ENCODE measurements at regions not wholly inside any gene's neighbourhood (a gene's known extent, or its start where the extent isn't known, plus 50 kb on each side); places are given as distances from the start of the nearest gene placed in this dataset.

GRCh38 chr6:81613606-81614005 lies 138.9 kb downstream of the TENT5A start:
- in situ Hi-C loops (cut with MboI): no loop called here
- H3K36me3 ChIP-seq (ENCODE audit: control insufficient read depth in 2 of 2, insufficient read depth in 2 of 2, low read length in 1 of 2): no peaks in the 10 kb centered on the region
- 0% methylated on average over 1 of the region's 1 CpG for WGBS (ENCODE audit: insufficient coverage, insufficient replicate concordance, low lambda C conversion rate, missing lambda C conversion rate)
- no peak for TF ChIP-seq EZH2 (IDR thresholded peaks at IDR 0.05; ENCODE audit: borderline replicate concordance, control insufficient read depth, low read depth, low read length)
- 0 out of 2 replicates have a peak, but pooled peaks have one; percentile 15 for TF ChIP-seq IKZF1 (conservative IDR thresholded peaks at IDR 0.05)
- SMC1A ChIA-PET (ENCODE audit: uncharacterized antibody, unreplicated experiment): interaction anchor here (0.6 to 1.6 kb wide), 2 partner anchors 13 to 22 kb away, joined by 3 read pairs; no protein-coding TSS in a partner anchor
- H3K9me3 ChIP-seq (replicated peaks; ENCODE audit: control insufficient read depth, insufficient read depth, low read length): no peaks in the 10 kb centered on the region
- POLR2A ChIA-PET: interaction anchor here (0.6 kb wide), 1 partner anchor 197 kb away, joined by 3 read pairs; no protein-coding TSS in a partner anchor
- RAD21 ChIA-PET (ENCODE audit: unreplicated experiment): interaction anchor here (0.7 kb wide), 1 partner anchor 633 kb away, joined by 3 read pairs; no protein-coding TSS in a partner anchor
- CTCF ChIA-PET: interaction anchor here (1.3 kb wide), 1 partner anchor 45 kb away, joined by 3 read pairs; no protein-coding TSS in a partner anchor
- no peak for DNase-seq (ENCODE audit: low read depth, low spot score)
- no peak overlapping the region for H2AFZ ChIP-seq (ENCODE audit: control insufficient read depth, low read depth, low read length)
- no peak overlapping the region for H3K9ac ChIP-seq (ENCODE audit: control insufficient read depth, insufficient read depth, low read length)
- no peak for FAIRE-seq
- H3K27me3 ChIP-seq (replicated peaks in 1 of 2; ENCODE audit: control insufficient read depth in 2 of 2, insufficient read depth in 2 of 2, low read length in 1 of 2): no peaks in the 10 kb centered on the region
- BruUV-seq (replicated peaks): no TSS peak
- no peaks in the 10 kb centered on the region for H4K20me1 ChIP-seq (ENCODE audit: control insufficient read depth, insufficient read depth)
- no peaks in the 10 kb centered on the region for H3K79me2 ChIP-seq (ENCODE audit: control insufficient read depth, insufficient read depth, low read length)
- H3K27ac ChIP-seq (ENCODE audit: control insufficient read depth, insufficient read depth): no peak overlapping the region
- no peaks in the 10 kb centered on the region for H3K4me1 ChIP-seq (ENCODE audit: control insufficient read depth, insufficient read depth, low read length)
- H3K4me2 ChIP-seq (ENCODE audit: control insufficient read depth, insufficient read depth): no peak overlapping the region
- ATAC-seq: no peak
- H3K4me3 ChIP-seq: no peak overlapping the region
- intact Hi-C loops (cut with micrococcal nuclease; ENCODE audit: unreplicated experiment): no loop called here

GRCh38 chr6:81612136-81612535 lies 140.3 kb downstream of the TENT5A start:
- DNase-seq (ENCODE audit: low read depth, low spot score) (no peak), ATAC-seq (no peak), FAIRE-seq (no peak)
- H3K9ac ChIP-seq (ENCODE audit: control insufficient read depth, insufficient read depth, low read length): no peak overlapping the region
- H3K9me3 ChIP-seq (replicated peaks; ENCODE audit: control insufficient read depth, insufficient read depth, low read length): no peaks in the 10 kb centered on the region
- no TSS peak for BruUV-seq (replicated peaks)
- CTCF ChIA-PET: no interaction called here
- H3K79me2 ChIP-seq (ENCODE audit: control insufficient read depth, insufficient read depth, low read length): no peaks in the 10 kb centered on the region
- H3K27me3 ChIP-seq (replicated peaks in 1 of 2; ENCODE audit: control insufficient read depth in 2 of 2, insufficient read depth in 2 of 2, low read length in 1 of 2): no peaks in the 10 kb centered on the region
- 50% methylated on average over 4 of the region's 4 CpGs for WGBS (ENCODE audit: insufficient coverage, insufficient replicate concordance, low lambda C conversion rate, missing lambda C conversion rate)
- H2AFZ ChIP-seq (ENCODE audit: control insufficient read depth, low read depth, low read length): no peak overlapping the region
- no peak overlapping the region for H3K27ac ChIP-seq (ENCODE audit: control insufficient read depth, insufficient read depth)
- in situ Hi-C loops (cut with MboI) (no loop called here), intact Hi-C loops (cut with micrococcal nuclease; ENCODE audit: unreplicated experiment) (no loop called here)
- H3K4me1 ChIP-seq (ENCODE audit: control insufficient read depth, insufficient read depth, low read length): no peaks in the 10 kb centered on the region
- H3K4me3 ChIP-seq: no peak overlapping the region
- no peak overlapping the region for H3K4me2 ChIP-seq (ENCODE audit: control insufficient read depth, insufficient read depth)
- POLR2A ChIA-PET: no interaction called here
- H4K20me1 ChIP-seq (ENCODE audit: control insufficient read depth, insufficient read depth): no peaks in the 10 kb centered on the region
- no peaks in the 10 kb centered on the region for H3K36me3 ChIP-seq (ENCODE audit: control insufficient read depth in 2 of 2, insufficient read depth in 2 of 2, low read length in 1 of 2)
- RAD21 ChIA-PET (ENCODE audit: unreplicated experiment): no interaction called here
- SMC1A ChIA-PET (ENCODE audit: uncharacterized antibody, unreplicated experiment): interaction anchor here (1.4 to 1.7 kb wide), 3 partner anchors 10 to 41 kb away, joined by 3 to 7 read pairs (median 3); no protein-coding TSS in a partner anchor
- TF ChIP-seq GATAD2B (conservative IDR thresholded peaks at IDR 0.05; ENCODE audit: low read depth) (no peak), SMAD1 (IDR thresholded peaks at IDR 0.05; ENCODE audit: low read depth, partially characterized antibody) (no peak), TCF7 (IDR thresholded peaks at IDR 0.05; ENCODE audit: borderline replicate concordance) (no peak), HDAC2 (IDR thresholded peaks at IDR 0.05) (no peak), PAX8 (IDR thresholded peaks at IDR 0.05) (no peak), KDM1A (IDR thresholded peaks at IDR 0.05; ENCODE audit: borderline replicate concordance) (no peak), ESRRA (IDR thresholded peaks at IDR 0.05; ENCODE audit: low read length) (no peak)
- TF ChIP-seq, protein P1, sequence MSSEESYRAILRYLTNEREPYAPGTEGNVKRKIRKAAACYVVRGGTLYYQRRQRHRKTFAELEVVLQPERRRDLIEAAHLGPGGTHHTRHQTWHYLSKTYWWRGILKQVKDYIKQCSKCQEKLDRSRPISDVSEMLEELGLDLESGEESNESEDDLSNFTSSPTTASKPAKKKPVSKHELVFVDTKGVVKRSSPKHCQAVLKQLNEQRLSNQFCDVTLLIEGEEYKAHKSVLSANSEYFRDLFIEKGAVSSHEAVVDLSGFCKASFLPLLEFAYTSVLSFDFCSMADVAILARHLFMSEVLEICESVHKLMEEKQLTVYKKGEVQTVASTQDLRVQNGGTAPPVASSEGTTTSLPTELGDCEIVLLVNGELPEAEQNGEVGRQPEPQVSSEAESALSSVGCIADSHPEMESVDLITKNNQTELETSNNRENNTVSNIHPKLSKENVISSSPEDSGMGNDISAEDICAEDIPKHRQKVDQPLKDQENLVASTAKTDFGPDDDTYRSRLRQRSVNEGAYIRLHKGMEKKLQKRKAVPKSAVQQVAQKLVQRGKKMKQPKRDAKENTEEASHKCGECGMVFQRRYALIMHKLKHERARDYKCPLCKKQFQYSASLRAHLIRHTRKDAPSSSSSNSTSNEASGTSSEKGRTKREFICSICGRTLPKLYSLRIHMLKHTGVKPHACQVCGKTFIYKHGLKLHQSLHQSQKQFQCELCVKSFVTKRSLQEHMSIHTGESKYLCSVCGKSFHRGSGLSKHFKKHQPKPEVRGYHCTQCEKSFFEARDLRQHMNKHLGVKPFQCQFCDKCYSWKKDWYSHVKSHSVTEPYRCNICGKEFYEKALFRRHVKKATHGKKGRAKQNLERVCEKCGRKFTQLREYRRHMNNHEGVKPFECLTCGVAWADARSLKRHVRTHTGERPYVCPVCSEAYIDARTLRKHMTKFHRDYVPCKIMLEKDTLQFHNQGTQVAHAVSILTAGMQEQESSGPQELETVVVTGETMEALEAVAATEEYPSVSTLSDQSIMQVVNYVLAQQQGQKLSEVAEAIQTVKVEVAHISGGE (CRISPR knock-in tag; IDR thresholded peaks at IDR 0.05): no peak
- TF ChIP-seq, protein P2, sequence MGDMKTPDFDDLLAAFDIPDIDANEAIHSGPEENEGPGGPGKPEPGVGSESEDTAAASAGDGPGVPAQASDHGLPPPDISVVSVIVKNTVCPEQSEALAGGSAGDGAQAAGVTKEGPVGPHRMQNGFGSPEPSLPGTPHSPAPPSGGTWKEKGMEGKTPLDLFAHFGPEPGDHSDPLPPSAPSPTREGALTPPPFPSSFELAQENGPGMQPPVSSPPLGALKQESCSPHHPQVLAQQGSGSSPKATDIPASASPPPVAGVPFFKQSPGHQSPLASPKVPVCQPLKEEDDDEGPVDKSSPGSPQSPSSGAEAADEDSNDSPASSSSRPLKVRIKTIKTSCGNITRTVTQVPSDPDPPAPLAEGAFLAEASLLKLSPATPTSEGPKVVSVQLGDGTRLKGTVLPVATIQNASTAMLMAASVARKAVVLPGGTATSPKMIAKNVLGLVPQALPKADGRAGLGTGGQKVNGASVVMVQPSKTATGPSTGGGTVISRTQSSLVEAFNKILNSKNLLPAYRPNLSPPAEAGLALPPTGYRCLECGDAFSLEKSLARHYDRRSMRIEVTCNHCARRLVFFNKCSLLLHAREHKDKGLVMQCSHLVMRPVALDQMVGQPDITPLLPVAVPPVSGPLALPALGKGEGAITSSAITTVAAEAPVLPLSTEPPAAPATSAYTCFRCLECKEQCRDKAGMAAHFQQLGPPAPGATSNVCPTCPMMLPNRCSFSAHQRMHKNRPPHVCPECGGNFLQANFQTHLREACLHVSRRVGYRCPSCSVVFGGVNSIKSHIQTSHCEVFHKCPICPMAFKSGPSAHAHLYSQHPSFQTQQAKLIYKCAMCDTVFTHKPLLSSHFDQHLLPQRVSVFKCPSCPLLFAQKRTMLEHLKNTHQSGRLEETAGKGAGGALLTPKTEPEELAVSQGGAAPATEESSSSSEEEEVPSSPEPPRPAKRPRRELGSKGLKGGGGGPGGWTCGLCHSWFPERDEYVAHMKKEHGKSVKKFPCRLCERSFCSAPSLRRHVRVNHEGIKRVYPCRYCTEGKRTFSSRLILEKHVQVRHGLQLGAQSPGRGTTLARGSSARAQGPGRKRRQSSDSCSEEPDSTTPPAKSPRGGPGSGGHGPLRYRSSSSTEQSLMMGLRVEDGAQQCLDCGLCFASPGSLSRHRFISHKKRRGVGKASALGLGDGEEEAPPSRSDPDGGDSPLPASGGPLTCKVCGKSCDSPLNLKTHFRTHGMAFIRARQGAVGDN (IDR thresholded peaks at IDR 0.05): no peak
